ENCODE measurements at regions not wholly inside any gene's neighbourhood (a gene's known extent, or its start where the extent isn't known, plus 50 kb on each side); places are given as distances from the start of the nearest gene placed in this dataset.
"Not testable (repeated sequence)": the region's sequence is repeated elsewhere in the genome, so short reads cannot be mapped to it uniquely, and the experiment has no call there.

DNA sequence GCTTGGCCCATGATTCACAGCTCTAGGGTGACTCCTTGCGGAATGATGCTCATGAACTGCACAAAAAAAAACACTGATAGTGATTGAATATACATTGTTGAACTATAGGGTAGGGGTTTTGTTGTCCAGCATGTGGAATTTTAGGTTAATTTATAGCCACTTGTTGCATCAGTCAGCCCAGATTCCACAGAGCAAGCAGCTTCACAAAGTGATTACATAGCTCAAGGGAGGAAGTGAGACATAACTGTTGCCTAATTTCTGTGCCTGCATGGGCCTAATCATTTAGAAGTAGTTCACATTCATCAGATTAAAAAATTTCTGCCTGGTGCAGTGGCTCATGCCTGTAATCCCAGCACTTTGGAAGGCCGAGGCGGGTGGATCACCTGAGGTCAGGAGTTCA, 142.2 kb upstream of the ZNF722 start:
- DNase-seq = not testable (repeated sequence)

GRCh38 chr7:63867127-63867526, 131.5 kb upstream of the ZNF722 start:
- no peak for DNase-seq

GRCh38 chr7:63874242-63874641, 124.4 kb upstream of the ZNF722 start:
- DNase-seq = not testable (repeated sequence)

DNA sequence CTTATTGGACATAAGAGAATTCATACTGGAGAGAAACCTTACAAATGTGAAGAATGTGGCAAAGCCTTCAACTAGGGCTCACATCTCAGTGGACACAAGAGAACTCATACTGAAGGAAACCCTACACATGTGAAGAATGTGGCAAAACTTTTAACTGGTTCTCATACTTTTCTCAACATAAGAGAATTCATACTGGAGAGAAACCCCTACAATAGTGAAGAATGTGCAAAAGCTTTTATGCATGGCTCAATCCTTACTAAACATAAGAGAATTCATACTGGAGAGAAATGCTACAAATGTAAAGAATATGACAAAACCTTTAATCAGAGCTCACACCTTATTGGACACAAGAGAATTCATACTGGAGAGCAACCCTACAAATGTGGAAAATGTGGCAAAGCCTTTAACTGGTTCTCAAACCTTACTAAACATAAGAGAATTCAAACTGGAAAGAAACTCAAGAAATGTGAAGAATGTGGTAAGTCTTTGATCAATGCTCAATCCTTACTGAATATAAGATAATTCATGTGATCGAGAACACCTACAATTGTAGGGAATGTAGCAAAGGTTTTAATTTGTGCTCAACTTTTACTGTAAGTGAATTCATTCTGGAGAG, 121.8 kb upstream of the ZNF722 start:
- DNase-seq = no peak

DNA sequence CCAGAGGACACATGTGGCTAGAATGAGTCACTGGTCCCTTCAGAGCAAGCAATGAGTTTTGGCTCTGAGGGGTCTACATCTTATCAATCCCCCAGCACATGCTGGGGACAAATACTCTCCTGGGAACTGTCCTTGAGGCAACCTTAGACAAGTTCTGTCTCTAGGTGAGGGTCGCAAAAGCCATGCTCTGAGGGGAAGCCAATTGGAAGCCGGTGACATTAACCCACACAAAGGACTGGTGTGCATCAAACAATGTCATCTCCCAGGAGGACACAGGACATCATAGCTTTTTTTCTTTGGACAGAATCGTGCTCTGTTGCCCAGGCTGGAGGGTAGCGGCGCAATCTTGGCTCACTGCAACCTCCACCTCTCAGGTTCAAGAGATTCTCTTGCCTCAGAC, 111.6 kb upstream of the ZNF722 start:
- no peak for DNase-seq

DNA sequence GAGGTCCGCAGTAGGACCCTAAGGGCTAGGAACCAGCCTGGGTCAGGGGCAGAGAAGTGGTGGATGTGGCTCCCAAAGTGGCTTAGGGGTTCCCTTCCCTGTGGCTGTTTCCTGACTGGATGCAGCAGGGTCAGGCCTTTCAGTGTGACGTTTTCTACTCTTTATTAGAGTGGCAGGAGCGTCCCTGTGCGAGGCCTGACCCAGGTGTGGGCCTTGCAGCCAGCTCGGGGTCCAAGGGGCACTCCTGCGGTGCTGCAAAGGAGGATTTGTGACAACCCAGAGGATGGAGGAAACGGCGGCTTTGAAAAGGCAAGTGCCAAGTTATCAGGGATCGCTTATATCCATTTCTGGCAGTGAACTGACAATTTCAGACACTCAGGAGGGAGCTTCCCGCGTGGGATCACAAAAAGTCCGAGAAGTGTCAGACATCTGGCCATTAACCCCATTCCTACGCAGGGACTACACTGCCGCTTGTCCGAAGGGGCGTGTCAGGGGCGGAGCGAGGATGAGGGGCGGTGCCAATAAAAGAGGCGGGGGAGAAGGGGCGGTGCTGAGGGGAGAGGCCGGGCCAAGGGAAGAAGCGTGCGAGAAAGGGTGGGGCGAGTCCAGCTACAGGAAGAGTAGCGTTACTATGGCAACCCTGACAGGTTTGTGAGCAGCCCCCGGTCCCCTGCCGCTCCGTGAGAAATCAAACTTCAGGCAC, 98.8 kb upstream of the ZNF722 start:
- DNase-seq = peak; percentile 80

- DNase-seq = peak; percentile 93
These were observed 98.0 kb upstream of the ZNF722 start for GRCh38 chr7:63900394-63901203.

DNA sequence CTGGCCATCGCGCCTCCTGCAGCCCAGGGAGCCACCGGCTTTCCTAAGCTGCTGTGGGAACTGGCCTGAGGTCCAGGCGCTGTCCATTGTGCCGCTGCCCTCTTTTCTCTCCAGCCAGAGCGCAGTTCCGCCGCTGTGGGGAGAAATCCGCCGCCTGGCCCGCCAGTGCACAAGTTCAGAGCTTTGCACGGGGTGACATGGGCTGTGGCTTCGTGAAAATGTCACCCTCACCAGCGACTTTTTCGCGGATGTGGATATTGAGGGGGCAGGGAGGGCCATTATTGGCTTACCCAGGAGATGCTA, 97.5 kb upstream of the ZNF722 start:
- not testable (repeated sequence) for DNase-seq

DNA sequence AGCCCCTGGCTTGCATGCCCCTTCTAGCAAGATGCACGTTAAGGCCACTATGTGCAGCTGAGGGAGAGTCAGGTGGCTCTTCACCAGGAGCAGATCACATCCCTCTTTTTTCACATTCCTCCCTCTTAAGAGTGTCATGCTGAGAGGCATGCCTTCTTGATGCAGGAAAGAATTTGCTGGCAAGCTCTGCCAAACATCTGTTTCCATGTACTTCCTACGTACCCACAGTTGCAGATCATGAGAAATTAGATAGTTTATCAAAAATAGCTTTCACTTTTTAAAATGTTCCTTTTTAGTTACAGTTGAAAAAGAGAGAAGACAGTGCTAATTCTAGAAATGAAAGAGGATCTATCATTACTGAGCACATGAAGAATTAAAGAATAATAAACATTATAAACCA, 79.7 kb upstream of the ZNF722 start:
- no peak for DNase-seq

DNA sequence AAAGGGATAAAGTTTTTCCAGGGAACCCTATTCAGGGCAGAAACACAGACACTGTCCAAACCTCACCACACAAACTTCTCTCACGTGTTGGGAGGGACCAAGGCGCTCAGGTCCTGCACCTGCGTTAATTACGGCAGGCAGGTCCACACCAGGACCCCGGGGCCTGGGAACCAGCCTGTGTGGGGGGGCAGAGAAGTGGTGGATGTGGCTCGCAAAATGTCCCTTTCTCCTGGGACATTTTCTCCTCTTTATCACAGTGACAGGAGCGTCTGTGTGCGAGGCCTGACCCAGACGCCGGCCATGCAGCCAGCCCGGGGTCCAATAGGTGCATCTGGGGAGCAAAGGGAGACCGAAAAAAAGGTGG, 73.4 kb upstream of the ZNF722 start:
- DNase-seq = peak; percentile 14

- peak; percentile 91 for DNase-seq
These were observed 72.8 kb upstream of the ZNF722 start for GRCh38 chr7:63925626-63926460.

DNA sequence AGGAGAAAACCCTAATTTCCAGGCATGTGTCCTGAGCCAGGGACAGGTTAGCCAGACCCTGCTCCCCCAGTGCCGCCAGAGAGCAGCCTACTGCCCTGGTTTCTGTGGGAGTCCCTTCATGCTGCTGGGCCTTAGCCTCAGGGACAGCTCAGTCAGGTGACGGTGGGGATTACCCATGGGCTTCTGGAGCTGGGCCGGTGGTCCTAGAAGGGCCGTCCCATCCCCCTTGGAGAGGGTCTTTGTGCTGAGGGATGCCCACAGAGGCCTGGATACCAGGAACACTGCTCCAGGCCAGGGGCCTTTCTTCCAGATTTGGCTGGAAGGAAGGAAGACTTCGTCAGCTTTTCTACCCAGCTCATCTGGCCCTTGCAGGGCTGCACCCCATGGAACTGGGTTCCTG, 71.4 kb upstream of the ZNF722 start:
- no peak for DNase-seq

- no peak for DNase-seq
These were observed 67.5 kb upstream of the ZNF722 start for GRCh38 chr7:63931057-63931600.

DNA sequence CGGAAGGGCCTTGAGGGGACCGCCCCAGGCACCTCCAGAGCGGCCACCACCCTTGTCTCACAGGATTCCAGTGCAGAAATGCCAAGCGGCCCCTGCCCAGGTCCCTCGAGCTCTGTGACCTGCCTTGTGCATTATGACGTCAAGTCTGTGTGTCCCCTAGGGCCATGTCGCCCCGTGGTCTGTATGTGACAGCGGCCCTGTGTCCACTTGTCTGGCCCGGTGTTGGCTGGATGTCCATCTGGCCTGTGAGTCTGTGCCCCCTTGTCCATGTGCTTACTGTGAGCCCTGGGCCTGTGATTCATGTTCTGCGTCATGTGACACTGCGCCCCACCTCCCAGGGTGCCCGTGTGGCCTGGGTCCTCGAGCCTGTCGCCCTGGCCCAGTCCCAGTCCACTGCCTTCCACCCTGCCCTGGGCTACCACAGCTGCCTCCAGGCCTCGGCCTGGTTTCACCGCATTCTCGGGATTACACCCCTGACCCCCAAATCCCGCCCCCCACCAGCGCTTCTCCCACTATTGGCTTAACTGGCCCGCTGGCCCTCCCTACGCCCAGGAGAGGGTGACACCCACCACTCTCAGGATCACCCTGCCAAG, 66.6 kb upstream of the ZNF722 start:
- no peak for DNase-seq
